GM21390 (cell line): ENCODE measurements at regions not wholly inside any gene's neighbourhood (a gene's known extent, or its start where the extent isn't known, plus 50 kb on each side); places are given as distances from the start of the nearest gene placed in this dataset.
"Not testable (repeated sequence)": the region's sequence is repeated elsewhere in the genome, so short reads cannot be mapped to it uniquely, and the experiment has no call there.

ENCODE experiments used
- ATAC-seq: cut with Tn5 transposase; IDR thresholded peaks from one replicate; pipeline ENCODE4 v1.9.1; 2021; ENCODE audit not compliant: unreplicated experiment

DNA sequence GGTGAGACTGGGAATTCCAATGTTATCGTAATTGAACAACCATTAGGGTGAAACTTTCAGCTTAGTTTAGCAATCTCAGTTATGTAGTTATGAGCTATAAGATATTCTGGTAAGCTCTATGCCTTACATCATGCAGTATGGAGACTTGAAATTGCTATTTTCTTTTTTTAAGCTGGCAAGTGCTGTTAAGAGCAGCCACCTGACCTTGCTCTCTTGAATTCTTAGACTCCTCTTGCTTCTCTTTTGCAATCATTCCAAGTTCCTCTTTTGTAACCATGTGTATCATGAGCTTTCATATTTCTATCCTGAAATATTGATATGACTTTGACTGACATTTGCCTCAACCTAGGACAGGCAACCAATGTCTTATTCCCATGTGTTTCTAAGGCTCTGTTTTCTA lies 446.3 kb upstream of the SLC35B3 start:
- ATAC-seq: no peak

DNA sequence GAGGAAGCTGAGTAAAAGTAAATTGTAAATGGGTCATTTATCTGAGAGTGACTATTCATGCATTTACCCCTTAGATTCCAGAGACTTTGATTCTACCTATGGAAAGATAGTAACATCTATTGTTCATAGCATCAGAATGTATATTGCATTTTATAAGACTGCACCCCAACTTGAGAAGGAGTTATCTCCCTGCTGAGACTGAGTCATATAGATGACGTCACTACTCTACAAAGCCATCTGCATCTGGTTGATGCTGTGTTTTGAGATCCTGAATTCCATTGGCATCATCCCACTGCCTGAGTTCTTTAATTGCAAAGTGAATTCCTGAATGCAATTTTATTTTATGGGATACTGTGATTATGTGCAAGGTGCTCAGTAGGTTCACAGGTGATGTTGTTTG lies 444.0 kb upstream of the SLC35B3 start:
- no peak for ATAC-seq

DNA sequence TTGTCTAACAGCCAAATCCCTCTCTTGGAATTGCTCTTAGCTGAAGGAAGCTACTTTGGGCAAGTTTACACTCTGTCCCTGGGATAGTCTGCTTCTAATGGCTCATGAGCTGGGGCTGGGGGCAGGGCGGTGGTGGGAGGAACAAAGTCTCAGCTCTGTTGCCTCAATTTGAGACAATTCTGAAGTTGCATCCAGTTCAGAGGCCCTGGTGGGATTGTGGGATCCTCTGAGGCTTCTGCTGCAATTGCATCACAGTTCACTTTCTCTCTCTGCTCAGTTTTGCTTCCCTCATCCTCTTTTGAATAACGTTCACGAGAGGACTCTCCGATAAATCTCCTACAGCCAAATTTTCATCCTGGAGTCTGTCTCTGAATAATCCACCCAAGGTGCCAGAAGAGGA lies 440.6 kb upstream of the SLC35B3 start:
- ATAC-seq: no peak

DNA sequence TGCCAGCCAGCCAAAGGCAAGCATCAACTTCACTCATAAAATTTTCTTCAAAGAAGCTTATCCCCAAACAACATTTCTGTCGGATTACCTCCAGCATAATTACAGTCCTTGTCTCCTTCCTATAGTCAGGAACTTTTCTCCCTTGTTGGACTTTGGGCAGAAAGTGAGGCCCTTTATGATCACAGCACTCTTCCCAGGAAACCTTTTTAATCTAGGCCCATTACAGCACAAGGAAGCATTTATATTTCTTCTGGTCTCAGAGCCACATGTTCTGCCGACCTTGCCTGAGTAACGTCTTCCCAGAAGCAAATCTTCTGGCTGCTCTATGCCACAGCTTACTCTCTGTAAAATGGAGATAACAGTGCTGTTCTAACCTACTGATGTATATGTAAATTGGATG lies 437.2 kb upstream of the SLC35B3 start:
- ATAC-seq: no peak

DNA sequence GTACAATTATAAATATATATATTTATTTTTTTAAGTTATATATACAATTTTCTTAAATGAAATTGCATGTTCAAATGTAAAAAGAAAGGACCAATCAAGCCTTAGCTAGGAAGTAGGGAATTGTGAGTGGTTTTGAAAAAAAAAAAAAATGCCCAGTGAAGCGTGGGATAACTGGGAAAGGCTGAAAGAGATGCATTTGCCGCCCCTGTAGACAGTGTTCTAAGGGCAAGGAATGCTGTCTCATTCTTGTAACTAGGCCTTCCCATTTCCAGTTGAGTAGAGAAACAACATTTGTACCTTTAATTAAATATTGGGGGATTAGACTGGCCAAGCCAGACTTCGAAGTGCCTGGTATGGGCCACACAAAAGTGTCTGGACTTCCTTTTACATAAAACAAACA lies 430.1 kb upstream of the SLC35B3 start:
- no peak for ATAC-seq

DNA sequence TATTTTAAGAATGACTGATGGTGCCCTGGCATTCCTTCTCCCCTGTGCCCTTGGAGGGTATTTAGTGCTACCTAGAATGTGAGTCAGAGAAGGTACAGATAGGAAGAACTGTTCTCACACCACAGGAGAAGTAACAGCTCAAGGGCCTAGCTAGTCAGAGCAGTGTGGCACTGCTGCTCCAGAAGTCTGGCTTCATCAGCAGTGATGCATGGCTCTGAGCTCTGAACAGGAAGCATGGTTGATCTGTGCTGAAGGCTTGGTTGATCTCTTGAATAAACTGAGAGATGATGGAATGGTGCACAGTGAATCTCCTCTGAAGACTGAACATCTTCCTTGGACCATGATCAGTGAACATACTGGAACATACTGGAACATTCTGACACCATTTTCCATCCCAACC lies 425.3 kb upstream of the SLC35B3 start:
- peak; percentile 48 for ATAC-seq

DNA sequence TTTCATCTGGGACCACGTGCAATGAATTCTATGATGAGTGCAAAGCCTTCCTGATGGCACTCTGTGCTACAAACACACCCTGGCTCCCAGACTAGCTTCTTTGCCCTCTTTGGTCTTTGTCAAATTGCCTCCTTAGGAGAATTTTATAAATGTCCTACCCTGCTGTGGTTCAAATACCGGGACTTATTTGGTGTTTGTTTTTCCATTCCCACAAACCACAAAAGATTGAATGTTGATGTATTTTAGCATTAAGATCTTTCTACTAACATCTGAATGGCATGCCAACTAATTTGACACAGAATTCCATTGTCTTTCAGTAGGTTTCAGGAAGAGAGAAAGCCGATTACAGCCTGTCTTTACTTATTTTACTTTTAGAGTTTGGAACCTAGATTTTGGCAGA lies 424.2 kb upstream of the SLC35B3 start:
- ATAC-seq: no peak

- no peak for ATAC-seq
Measured at GRCh38 chr6:8858854-8859331, 423.5 kb upstream of the SLC35B3 start.

- ATAC-seq: no peak
Measured at GRCh38 chr6:8857160-8857559, 421.8 kb upstream of the SLC35B3 start.

DNA sequence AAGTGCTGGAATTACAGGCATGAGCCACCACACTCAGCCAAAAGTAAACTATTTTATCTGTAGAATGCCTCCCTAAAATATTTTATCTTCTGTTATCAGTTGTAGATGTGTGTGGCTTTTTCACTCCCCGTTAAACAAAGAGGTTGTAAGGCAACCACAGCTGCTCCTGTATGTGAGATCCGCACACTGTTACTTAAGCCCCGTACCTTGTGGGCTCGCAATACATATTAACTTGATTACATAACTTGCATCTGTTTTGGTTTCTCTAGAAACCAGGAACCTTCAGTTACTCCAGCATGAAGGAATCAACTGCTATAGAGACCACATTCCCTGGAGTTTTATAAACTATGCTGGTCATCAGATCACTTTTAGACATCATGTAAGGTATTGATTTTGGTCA lies 420.1 kb upstream of the SLC35B3 start:
- no peak for ATAC-seq

GRCh38 chr6:8852332-8852731 lies 417.0 kb upstream of the SLC35B3 start:
- ATAC-seq: no peak

- not testable (repeated sequence) for ATAC-seq
Measured at GRCh38 chr6:8846680-8847079, 411.3 kb upstream of the SLC35B3 start.

GRCh38 chr6:8845690-8846089 lies 410.3 kb upstream of the SLC35B3 start:
- no peak for ATAC-seq

DNA sequence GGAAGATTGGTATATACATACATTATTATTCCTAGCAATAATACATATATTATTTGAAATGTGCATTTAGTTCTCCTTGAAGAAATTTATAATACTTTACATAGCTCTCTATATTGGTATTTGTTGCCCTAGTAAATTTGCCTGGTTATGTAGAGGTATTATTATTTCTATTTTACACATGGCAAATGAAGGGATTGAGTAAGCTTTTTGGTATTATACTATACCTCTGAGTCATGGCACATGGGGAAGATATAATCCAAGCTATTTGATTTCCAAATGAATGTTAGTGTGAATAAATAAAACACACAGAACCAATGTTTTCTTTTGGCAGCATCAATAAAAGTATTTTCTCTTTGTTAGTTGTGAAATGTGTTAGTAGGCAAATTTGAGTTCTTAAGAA lies 409.6 kb upstream of the SLC35B3 start:
- no peak for ATAC-seq

DNA sequence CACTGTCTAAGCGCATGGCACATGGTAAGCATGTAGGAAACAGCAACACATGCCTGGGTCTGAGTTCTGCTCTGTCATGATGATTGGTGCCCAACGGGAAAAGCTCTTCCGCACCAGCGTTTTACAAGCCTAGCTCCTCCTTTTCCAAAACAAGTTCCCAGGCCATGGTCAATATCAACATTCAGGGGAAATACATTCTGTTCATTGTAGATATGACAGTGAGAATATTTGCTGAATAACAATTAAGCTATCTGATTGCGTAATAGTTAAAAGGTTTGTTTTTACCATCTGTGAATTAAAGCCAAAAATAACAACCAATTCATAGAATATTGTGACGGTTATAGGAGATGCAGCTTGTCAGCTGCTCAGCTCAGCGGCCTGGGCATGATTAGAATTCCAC lies 404.3 kb upstream of the SLC35B3 start:
- no peak for ATAC-seq

DNA sequence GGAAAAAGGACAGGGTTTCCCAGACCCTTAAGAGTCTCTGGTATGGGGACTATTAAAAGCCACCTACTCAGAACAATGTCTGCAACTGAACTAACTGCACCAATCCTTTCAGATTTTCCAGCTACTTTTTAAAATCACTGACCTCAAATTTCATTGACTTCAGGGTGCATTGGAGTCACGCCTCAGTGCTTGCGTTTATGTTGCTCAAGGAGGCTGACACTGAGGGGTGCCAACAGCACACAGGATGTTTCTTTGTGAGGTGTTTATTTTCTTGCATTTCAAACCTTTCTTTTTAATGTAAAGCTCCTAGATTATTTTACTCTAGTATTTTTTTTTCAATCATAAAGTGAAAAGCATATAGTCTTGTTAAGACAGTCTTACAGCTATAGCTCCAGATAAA lies 402.0 kb upstream of the SLC35B3 start:
- ATAC-seq: no peak

DNA sequence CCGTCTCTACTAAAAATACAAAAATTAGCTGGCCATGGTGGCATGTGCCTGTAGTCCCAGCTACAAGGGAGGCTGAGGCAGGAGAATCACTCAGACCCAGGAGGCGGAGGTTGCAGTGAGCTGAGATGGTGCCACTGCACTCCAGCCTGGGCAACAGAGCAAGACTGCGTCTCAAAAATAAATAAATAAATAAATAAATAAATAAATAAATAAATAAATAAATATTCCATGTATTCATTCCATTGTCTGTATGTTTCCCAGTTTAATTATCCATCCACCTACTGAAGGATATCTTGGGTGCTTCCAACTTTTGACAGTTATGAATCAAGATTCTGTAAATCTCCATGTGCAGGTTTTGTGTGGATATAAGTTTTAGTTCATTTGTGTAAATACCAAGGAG lies 397.4 kb upstream of the SLC35B3 start:
- ATAC-seq: not testable (repeated sequence)

DNA sequence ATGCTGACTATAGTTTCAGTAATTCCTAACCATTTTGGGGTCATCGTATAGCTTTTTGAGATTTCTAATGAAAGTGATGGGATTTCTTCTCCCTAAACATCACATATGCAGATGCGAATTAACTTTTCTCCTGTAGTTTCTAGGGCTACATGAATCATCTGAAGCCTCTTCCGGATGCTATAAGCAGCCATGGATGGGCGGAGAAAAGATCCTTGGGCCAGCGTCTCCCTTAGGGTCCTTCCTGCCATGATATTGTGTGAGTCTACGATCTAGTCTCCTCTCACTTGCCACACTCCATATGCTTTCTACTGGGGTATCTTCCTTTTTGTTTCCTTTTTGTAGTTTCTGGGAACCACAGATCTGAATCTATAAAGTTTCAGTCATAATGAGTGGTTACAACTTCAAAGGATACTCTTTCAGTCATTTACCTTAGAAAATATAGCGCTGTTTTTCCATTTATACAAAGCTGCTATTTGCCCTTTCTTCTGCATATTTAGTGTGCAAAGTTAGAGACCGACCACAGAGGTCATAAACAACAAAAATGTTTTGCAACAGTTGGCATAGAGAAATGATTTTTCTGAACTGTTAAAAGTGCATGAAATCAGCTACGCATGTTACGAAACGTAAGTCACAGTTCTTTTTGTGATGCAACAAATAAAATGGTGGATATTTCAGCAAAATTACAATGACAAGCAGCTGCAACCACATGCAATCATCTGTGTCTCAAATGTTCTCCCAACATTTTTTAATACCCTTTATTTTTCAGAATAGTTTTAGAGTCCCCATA lies 396.2 kb upstream of the SLC35B3 start:
- ATAC-seq: no peak

GRCh38 chr6:8830794-8831193 lies 395.4 kb upstream of the SLC35B3 start:
- ATAC-seq: no peak

- ATAC-seq: no peak
Measured at GRCh38 chr6:8829796-8830195, 394.5 kb upstream of the SLC35B3 start.

DNA sequence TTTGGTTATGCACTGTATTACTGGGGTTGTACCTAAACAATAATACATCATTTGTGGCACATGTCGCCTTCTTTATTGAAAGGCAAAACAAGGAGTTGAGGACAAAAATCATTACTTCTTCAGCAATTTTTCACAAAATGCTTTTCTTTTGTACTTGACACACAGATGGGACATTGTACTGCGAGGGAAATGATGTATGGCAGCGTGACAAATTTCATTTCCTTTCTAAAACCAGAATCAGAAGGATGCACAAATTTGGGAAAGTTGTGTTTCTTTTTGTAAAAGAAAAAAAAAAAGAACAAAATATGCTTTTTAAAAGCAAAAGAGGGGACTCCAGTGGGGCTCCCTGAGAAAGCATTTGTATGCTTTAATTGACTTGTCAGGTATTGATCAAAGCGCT lies 394.0 kb upstream of the SLC35B3 start:
- ATAC-seq: no peak

DNA sequence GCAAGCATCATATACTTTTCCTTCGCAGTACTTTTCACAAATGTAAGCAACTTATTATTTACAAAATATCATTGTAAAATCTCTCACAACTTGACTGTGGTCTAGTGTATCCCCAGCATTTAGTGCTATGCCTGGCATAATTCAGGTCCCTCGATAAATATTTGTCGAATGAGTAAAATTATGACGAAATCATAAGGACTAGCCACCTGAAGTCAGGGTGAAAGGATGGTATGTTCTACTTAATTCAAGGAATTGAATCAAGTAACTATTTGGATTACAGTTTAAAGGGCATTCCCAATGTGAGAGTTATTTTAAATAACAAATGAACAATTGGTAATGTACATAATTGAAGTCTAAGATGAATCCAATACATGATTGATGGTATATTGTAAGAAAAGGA lies 393.0 kb upstream of the SLC35B3 start:
- no peak for ATAC-seq

DNA sequence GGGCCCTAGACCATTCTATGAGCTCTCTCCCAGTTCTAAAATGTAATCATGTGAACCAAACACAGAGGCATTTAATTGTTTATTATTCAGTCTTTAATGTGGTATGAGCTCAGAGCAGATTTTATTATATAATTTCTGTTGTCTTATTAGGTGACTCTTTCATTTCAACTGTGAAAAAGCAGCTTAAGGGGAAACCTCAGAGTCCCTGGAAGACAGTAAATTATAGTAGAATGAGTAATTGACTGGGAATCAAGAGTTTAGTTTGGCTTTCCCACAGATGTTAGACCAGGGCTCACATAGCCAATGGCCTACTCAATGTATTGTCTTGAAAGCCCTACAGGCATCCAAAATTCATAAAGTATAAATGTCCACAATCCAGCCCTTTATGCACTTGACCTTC lies 390.4 kb upstream of the SLC35B3 start:
- no peak for ATAC-seq
